MM.1S (cell line): ENCODE measurements at regions not wholly inside any gene's neighbourhood (a gene's known extent, or its start where the extent isn't known, plus 50 kb on each side); places are given as distances from the start of the nearest gene placed in this dataset.

ENCODE experiments used
- CTCF ChIP-seq: fragments of 300-600 bp; sonication (generic); IDR thresholded peaks from 2 replicates; pipeline ENCODE4 v1.5.1; 2016; ENCODE audit warnings: antibody characterized with exemption, low read length, mixed read lengths
- EZH2 ChIP-seq: fragments of 300-600 bp; sonication (generic); optimal IDR thresholded peaks from 2 replicates; pipeline ENCODE3; 2017; ENCODE audit warnings: low read depth, mild to moderate bottlenecking, antibody characterized with exemption, low read length, mixed read lengths
- EZH2phosphoT487 ChIP-seq: fragments of 300-600 bp; sonication (generic); IDR thresholded peaks from 2 replicates; pipeline ENCODE4 v1.6.1; 2018; ENCODE audit warnings: antibody characterized with exemption, low read length

GRCh38 chr2:103594823-103595222 is 833.0 kb downstream of the TMEM182 start:
- TF ChIP-seq EZH2 = no peak
- TF ChIP-seq CTCF = no peak
- no peak for TF ChIP-seq EZH2phosphoT487
